NB4 (cell line): ENCODE measurements at regions not wholly inside any gene's neighbourhood (a gene's known extent, or its start where the extent isn't known, plus 50 kb on each side); places are given as distances from the start of the nearest gene placed in this dataset.

Experiments used
- DNase-seq: peaks from one replicate; pipeline ENCODE4 v3.0.0; 2010; ENCODE audit warnings: low read depth
- H3K4me3 ChIP-seq: one replicate; pipeline ENCODE4 v1.5.1; 2011; ENCODE audit warnings: mild to moderate bottlenecking, low read depth, low read length, moderate library complexity
- MYC ChIP-seq: IDR thresholded peaks from 2 replicates; pipeline ENCODE4 v1.6.1; 2011; ENCODE audit warnings: low read depth, low read length
- POLR2A ChIP-seq: IDR thresholded peaks from 2 replicates; pipeline ENCODE4 v1.6.1; 2011; ENCODE audit warnings: mild to moderate bottlenecking; ENCODE audit not compliant: insufficient read length; ENCODE audit errors: extremely low read depth
- TF ChIP-seq, protein P1 (sequence below): IDR thresholded peaks from one replicate; pipeline ENCODE4 v1.5.1; 2012; ENCODE audit warnings: low read depth, low read length
- TF ChIP-seq, protein P2 (sequence below): IDR thresholded peaks from 2 replicates; pipeline ENCODE4 v1.6.1; 2011; ENCODE audit warnings: low read depth, low read length

DNA sequence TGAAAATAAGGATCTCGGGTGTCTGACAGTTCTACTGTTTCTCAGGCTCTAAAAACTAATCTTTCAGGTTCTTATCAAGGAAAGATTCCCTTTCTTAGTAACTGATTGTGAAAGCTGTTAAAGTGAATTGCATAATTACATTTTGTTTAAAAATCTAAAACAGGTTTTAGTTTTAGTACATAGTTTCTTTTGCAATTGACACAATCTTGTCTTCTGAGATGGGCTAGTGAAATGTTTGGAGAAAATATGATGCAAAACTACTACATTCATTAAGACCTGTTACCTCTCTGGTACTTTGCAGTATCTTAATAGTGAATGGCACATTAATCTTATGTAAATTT is 298.4 kb downstream of the UTRN start:
- DNase-seq, result no peak
- no peak for TF ChIP-seq MYC
- TF ChIP-seq, protein P1, sequence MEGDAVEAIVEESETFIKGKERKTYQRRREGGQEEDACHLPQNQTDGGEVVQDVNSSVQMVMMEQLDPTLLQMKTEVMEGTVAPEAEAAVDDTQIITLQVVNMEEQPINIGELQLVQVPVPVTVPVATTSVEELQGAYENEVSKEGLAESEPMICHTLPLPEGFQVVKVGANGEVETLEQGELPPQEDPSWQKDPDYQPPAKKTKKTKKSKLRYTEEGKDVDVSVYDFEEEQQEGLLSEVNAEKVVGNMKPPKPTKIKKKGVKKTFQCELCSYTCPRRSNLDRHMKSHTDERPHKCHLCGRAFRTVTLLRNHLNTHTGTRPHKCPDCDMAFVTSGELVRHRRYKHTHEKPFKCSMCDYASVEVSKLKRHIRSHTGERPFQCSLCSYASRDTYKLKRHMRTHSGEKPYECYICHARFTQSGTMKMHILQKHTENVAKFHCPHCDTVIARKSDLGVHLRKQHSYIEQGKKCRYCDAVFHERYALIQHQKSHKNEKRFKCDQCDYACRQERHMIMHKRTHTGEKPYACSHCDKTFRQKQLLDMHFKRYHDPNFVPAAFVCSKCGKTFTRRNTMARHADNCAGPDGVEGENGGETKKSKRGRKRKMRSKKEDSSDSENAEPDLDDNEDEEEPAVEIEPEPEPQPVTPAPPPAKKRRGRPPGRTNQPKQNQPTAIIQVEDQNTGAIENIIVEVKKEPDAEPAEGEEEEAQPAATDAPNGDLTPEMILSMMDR, result no peak
- no peak for TF ChIP-seq POLR2A
- TF ChIP-seq, protein P2, sequence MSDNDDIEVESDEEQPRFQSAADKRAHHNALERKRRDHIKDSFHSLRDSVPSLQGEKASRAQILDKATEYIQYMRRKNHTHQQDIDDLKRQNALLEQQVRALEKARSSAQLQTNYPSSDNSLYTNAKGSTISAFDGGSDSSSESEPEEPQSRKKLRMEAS, result no peak
- H3K4me3 ChIP-seq, result peak overlapping the region; percentile 59

GRCh38 chr6:144585217-144585814 is 300.2 kb downstream of the UTRN start:
- no peak overlapping the region for H3K4me3 ChIP-seq
- DNase-seq, result peak; percentile 64
- TF ChIP-seq, protein P1, result peak; percentile 68
- no peak for TF ChIP-seq POLR2A

DNA sequence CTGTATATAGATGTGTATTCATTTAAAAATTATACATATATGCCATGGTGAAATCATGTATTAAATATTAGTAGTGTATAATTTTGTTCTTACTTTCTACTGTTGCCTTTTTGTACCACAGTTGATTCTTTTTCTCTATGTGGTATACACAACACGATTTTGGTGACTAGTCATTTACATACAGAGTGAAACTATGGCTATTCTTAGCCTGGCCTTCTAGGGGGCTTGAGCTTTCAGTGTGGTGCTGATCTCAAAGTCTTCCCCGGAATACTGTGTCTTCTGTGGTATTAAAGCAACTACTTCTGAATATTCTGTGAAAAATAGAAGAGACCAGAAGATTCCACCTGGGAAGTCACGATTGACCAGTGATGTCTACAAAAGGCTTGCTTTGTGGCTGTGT is 301.9 kb downstream of the UTRN start:
- no peak overlapping the region for H3K4me3 ChIP-seq
- no peak for TF ChIP-seq POLR2A
- TF ChIP-seq, protein P2, result no peak
- no peak for TF ChIP-seq MYC
- TF ChIP-seq, protein P1, result no peak
- DNase-seq, result no peak

- no peak for DNase-seq
- H3K4me3 ChIP-seq, result no peak overlapping the region
- TF ChIP-seq, protein P1, result no peak
- no peak for TF ChIP-seq POLR2A
- no peak for TF ChIP-seq MYC
- TF ChIP-seq, protein P2, result no peak
These were observed 303.7 kb downstream of the UTRN start for GRCh38 chr6:144588697-144589325.

- DNase-seq, result peak; percentile 39
- no peak overlapping the region for H3K4me3 ChIP-seq
- TF ChIP-seq, protein P2, result no peak
- TF ChIP-seq, protein P1, result no peak
- TF ChIP-seq POLR2A, result no peak
- no peak for TF ChIP-seq MYC
These were observed 305.4 kb downstream of the UTRN start for GRCh38 chr6:144590532-144590931.

DNA sequence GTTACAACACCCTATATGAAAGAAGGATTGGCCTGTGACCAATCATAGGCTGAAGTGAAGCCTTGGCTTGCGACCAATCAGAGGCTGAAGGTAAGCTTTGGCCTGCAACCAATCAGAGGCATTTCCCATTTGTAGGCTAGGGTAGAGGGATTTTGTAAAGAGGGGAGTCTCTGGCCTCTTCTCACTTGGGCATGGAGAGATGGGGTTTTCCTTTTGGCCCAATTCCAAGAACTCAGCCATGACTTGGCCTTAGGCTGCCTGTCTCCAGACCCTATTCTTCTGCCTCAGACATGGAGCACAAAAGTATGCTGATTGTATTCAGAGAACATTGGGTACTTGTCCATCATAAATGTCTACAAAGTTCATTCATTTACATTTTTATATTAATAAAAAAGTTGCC is 308.3 kb downstream of the UTRN start:
- no peak for DNase-seq
- TF ChIP-seq POLR2A, result no peak
- TF ChIP-seq, protein P1, result no peak
- no peak for TF ChIP-seq MYC
- TF ChIP-seq, protein P2, result no peak
- H3K4me3 ChIP-seq, result no peak overlapping the region
